ENCODE measurements at regions not wholly inside any gene's neighbourhood (a gene's known extent, or its start where the extent isn't known, plus 50 kb on each side); places are given as distances from the start of the nearest gene placed in this dataset.
"Not testable (repeated sequence)": the region's sequence is repeated elsewhere in the genome, so short reads cannot be mapped to it uniquely, and the experiment has no call there.

GRCh38 chr18:51568151-51568550 lies 370.7 kb upstream of the MEX3C start:
- ChIA-PET POLR2A (interaction anchor here (0.6 kb wide), 1 partner anchor 62 kb away, joined by 3 read pairs; no protein-coding TSS in a partner anchor), CTCF (ENCODE audit: unreplicated experiment) (no interaction called here)
- Histone ChIP-seq H4K20me1 (ENCODE audit: insufficient read depth, low read length) (no peaks in the 10 kb centered on the region), H3K9me3 (ENCODE audit: low read length) (no peaks in the 10 kb centered on the region), H3K9me2 (ENCODE audit: insufficient read depth, low read length) (no peaks in the 10 kb centered on the region), H3K27ac (ENCODE audit: low read depth, low read length, poor library complexity, severe bottlenecking) (no peak overlapping the region), H2AFZ (ENCODE audit: low read length) (no peak overlapping the region), H3K4me3 (ENCODE audit: low read depth, low read length, poor library complexity, severe bottlenecking) (no peak overlapping the region), H3K4me1 (ENCODE audit: insufficient read depth, low read length, poor library complexity, severe bottlenecking) (no peaks in the 10 kb centered on the region), H3K36me3 (ENCODE audit: insufficient read depth, low read length) (no peaks in the 10 kb centered on the region), H3K79me2 (ENCODE audit: insufficient read depth, low read depth, low read length) (no peaks in the 10 kb centered on the region), H3K4me2 (ENCODE audit: low read length) (no peak overlapping the region)
- BruUV-seq (replicated peaks) = no TSS peak
- DNase-seq (ENCODE audit: low spot score) = no peak
- TF ChIP-seq CTCF (conservative IDR thresholded peaks at IDR 0.05; ENCODE audit: low read length) (no peak), EZH2phosphoT487 (IDR thresholded peaks at IDR 0.05; ENCODE audit: borderline replicate concordance, low read depth, low read length) (no peak)
- intact Hi-C loops (cut with micrococcal nuclease; ENCODE audit: unreplicated experiment) = no loop called here

GRCh38 chr18:51569153-51569552 lies 371.7 kb upstream of the MEX3C start:
- POLR2A ChIA-PET = no interaction called here
- Histone ChIP-seq H4K20me1 (ENCODE audit: insufficient read depth, low read length) (no peaks in the 10 kb centered on the region), H3K9me2 (ENCODE audit: insufficient read depth, low read length) (no peaks in the 10 kb centered on the region), H3K4me1 (ENCODE audit: insufficient read depth, low read length, poor library complexity, severe bottlenecking) (no peaks in the 10 kb centered on the region), H3K36me3 (ENCODE audit: insufficient read depth, low read length) (no peaks in the 10 kb centered on the region), H3K9me3 (ENCODE audit: low read length) (no peaks in the 10 kb centered on the region), H3K27ac (ENCODE audit: low read depth, low read length, poor library complexity, severe bottlenecking) (no peak overlapping the region), H3K4me3 (ENCODE audit: low read depth, low read length, poor library complexity, severe bottlenecking) (no peak overlapping the region), H3K79me2 (ENCODE audit: insufficient read depth, low read depth, low read length) (no peaks in the 10 kb centered on the region), H2AFZ (ENCODE audit: low read length) (no peak overlapping the region), H3K4me2 (ENCODE audit: low read length) (no peak overlapping the region)
- TF ChIP-seq EZH2phosphoT487 (IDR thresholded peaks at IDR 0.05; ENCODE audit: borderline replicate concordance, low read depth, low read length) (no peak), CTCF (conservative IDR thresholded peaks at IDR 0.05; ENCODE audit: low read length) (no peak)
- intact Hi-C loops (cut with micrococcal nuclease; ENCODE audit: unreplicated experiment) = no loop called here
- CTCF ChIA-PET (ENCODE audit: unreplicated experiment) = no interaction called here
- no TSS peak for BruUV-seq (replicated peaks)
- DNase-seq (ENCODE audit: low spot score) = no peak

- Histone ChIP-seq H3K36me3 (ENCODE audit: insufficient read depth, low read length) (no peaks in the 10 kb centered on the region), H3K4me3 (ENCODE audit: low read depth, low read length, poor library complexity, severe bottlenecking) (no peak overlapping the region), H3K27ac (ENCODE audit: low read depth, low read length, poor library complexity, severe bottlenecking) (no peak overlapping the region), H3K9me2 (ENCODE audit: insufficient read depth, low read length) (no peaks in the 10 kb centered on the region), H3K9me3 (ENCODE audit: low read length) (no peaks in the 10 kb centered on the region), H3K79me2 (ENCODE audit: insufficient read depth, low read depth, low read length) (no peaks in the 10 kb centered on the region), H3K4me2 (ENCODE audit: low read length) (no peak overlapping the region), H3K4me1 (ENCODE audit: insufficient read depth, low read length, poor library complexity, severe bottlenecking) (no peaks in the 10 kb centered on the region), H4K20me1 (ENCODE audit: insufficient read depth, low read length) (no peaks in the 10 kb centered on the region), H2AFZ (ENCODE audit: low read length) (no peak overlapping the region)
- ChIA-PET CTCF (ENCODE audit: unreplicated experiment) (no interaction called here), POLR2A (no interaction called here)
- intact Hi-C loops (cut with micrococcal nuclease; ENCODE audit: unreplicated experiment) = no loop called here
- TF ChIP-seq CTCF (conservative IDR thresholded peaks at IDR 0.05; ENCODE audit: low read length) (no peak), EZH2phosphoT487 (IDR thresholded peaks at IDR 0.05; ENCODE audit: borderline replicate concordance, low read depth, low read length) (no peak)
- BruUV-seq (replicated peaks) = no TSS peak
- no peak for DNase-seq (ENCODE audit: low spot score)
Measured at GRCh38 chr18:51569561-51569960, 372.1 kb upstream of the MEX3C start.

GRCh38 chr18:51570071-51570470 lies 372.6 kb upstream of the MEX3C start:
- H4K20me1 ChIP-seq (ENCODE audit: insufficient read depth, low read length); BruUV-seq (replicated peaks); DNase-seq (ENCODE audit: low spot score); H3K4me3 ChIP-seq (ENCODE audit: low read depth, low read length, poor library complexity, severe bottlenecking); H3K79me2 ChIP-seq (ENCODE audit: insufficient read depth, low read depth, low read length); H3K9me3 ChIP-seq (ENCODE audit: low read length); intact Hi-C loops (cut with micrococcal nuclease; ENCODE audit: unreplicated experiment); CTCF ChIA-PET (ENCODE audit: unreplicated experiment); H3K36me3 ChIP-seq (ENCODE audit: insufficient read depth, low read length); H3K4me2 ChIP-seq (ENCODE audit: low read length); H2AFZ ChIP-seq (ENCODE audit: low read length); POLR2A ChIA-PET; H3K9me2 ChIP-seq (ENCODE audit: insufficient read depth, low read length); H3K27ac ChIP-seq (ENCODE audit: low read depth, low read length, poor library complexity, severe bottlenecking); H3K4me1 ChIP-seq (ENCODE audit: insufficient read depth, low read length, poor library complexity, severe bottlenecking): not testable (repeated sequence)

GRCh38 chr18:51573886-51574285 lies 376.4 kb upstream of the MEX3C start:
- CTCF ChIA-PET (ENCODE audit: unreplicated experiment) = not testable (repeated sequence)

More at GRCh38 chr18:51573886-51574285, 376.4 kb upstream of the MEX3C start:
- BruUV-seq (replicated peaks); H4K20me1 ChIP-seq (ENCODE audit: insufficient read depth, low read length); H3K9me2 ChIP-seq (ENCODE audit: insufficient read depth, low read length); intact Hi-C loops (cut with micrococcal nuclease; ENCODE audit: unreplicated experiment); DNase-seq (ENCODE audit: low spot score); H3K4me1 ChIP-seq (ENCODE audit: insufficient read depth, low read length, poor library complexity, severe bottlenecking); H2AFZ ChIP-seq (ENCODE audit: low read length); H3K4me2 ChIP-seq (ENCODE audit: low read length); H3K9me3 ChIP-seq (ENCODE audit: low read length); H3K36me3 ChIP-seq (ENCODE audit: insufficient read depth, low read length); H3K79me2 ChIP-seq (ENCODE audit: insufficient read depth, low read depth, low read length); POLR2A ChIA-PET; H3K4me3 ChIP-seq (ENCODE audit: low read depth, low read length, poor library complexity, severe bottlenecking); H3K27ac ChIP-seq (ENCODE audit: low read depth, low read length, poor library complexity, severe bottlenecking): not testable (repeated sequence)

All from OCI-LY7 (cell line).